ENCODE measurements at regions not wholly inside any gene's neighbourhood (a gene's known extent, or its start where the extent isn't known, plus 50 kb on each side); places are given as distances from the start of the nearest gene placed in this dataset.
A peak's percentile ranks its signal among the peaks of the same experiment; 100 is the strongest.

DNA sequence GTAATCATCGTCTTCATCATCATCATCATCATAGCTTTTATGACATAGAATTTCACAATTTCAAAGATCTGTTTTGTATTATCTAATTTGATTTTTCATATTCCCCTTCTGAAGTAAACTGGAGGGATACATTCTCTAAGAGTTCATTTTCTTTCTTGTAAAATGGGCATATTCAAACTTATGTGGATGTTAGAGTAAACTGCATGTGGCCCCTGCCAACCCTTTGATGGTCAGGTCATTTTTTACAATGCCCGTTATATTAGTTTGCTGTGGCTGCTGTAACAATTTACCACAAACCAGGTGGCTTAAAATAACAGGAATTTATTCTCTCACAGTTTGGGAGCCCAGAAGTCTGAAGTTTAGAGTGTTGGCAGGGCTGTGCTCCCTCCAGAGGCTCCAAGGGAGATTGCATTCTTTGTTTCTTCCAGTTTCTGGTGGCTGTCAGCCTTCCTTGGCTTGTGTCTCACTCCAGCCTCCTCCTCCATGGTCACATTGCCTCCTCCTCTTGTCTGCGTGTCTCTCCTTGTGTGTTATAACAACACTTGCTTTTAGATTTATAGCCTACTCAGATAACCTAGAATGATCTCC, 127.5 kb upstream of the MMADHC start (continued):
- TF ChIP-seq ZNF561 (CRISPR knock-in tag; conservative IDR thresholded peaks at IDR 0.05) (no peak), TGIF2 (CRISPR knock-in tag; IDR thresholded peaks at IDR 0.05) (no peak), POU5F1 (IDR thresholded peaks at IDR 0.05; ENCODE audit: borderline replicate concordance, low read depth, low read length, partially characterized antibody) (no peak), HNRNPUL1 (IDR thresholded peaks at IDR 0.05; ENCODE audit: low read length) (no peak), STAT5B (CRISPR knock-in tag; IDR thresholded peaks at IDR 0.05) (no peak), BHLHE40 (IDR thresholded peaks at IDR 0.05; ENCODE audit: low read length) (no peak), TEAD1 (CRISPR knock-in tag; IDR thresholded peaks at IDR 0.05) (no peak), RAD21 (CRISPR knock-in tag; conservative IDR thresholded peaks at IDR 0.05 in 1 of 2, IDR thresholded peaks at IDR 0.05 in 1 of 2) (peak in 1 of 2 experiments; percentile 29; a peak in 1 of 4 replicates), ZNF77 (CRISPR knock-in tag; IDR thresholded peaks at IDR 0.05) (no peak), GTF2F1 (IDR thresholded peaks at IDR 0.05; ENCODE audit: low read depth, low read length) (no peak), ZNF699 (CRISPR knock-in tag; IDR thresholded peaks at IDR 0.05; ENCODE audit: insufficient replicate concordance) (no peak)
- TF ChIP-seq, protein P1, sequence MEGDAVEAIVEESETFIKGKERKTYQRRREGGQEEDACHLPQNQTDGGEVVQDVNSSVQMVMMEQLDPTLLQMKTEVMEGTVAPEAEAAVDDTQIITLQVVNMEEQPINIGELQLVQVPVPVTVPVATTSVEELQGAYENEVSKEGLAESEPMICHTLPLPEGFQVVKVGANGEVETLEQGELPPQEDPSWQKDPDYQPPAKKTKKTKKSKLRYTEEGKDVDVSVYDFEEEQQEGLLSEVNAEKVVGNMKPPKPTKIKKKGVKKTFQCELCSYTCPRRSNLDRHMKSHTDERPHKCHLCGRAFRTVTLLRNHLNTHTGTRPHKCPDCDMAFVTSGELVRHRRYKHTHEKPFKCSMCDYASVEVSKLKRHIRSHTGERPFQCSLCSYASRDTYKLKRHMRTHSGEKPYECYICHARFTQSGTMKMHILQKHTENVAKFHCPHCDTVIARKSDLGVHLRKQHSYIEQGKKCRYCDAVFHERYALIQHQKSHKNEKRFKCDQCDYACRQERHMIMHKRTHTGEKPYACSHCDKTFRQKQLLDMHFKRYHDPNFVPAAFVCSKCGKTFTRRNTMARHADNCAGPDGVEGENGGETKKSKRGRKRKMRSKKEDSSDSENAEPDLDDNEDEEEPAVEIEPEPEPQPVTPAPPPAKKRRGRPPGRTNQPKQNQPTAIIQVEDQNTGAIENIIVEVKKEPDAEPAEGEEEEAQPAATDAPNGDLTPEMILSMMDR (IDR thresholded peaks at IDR 0.05 in 2 of 3, conservative IDR thresholded peaks at IDR 0.05 in 1 of 3; ENCODE audit: insufficient read depth in 2 of 3, low read depth in 1 of 3, low read length in 3 of 3), result peak in 2 of 3 experiments; percentile 19 to 24; a peak in 1 of 6 replicates
- TF ChIP-seq, protein P2, sequence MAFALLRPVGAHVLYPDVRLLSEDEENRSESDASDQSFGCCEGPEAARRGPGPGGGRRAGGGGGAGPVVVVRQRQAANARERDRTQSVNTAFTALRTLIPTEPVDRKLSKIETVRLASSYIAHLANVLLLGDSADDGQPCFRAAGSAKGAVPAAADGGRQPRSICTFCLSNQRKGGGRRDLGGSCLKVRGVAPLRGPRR (CRISPR knock-in tag; IDR thresholded peaks at IDR 0.05), result no peak
- TF ChIP-seq, protein P3, sequence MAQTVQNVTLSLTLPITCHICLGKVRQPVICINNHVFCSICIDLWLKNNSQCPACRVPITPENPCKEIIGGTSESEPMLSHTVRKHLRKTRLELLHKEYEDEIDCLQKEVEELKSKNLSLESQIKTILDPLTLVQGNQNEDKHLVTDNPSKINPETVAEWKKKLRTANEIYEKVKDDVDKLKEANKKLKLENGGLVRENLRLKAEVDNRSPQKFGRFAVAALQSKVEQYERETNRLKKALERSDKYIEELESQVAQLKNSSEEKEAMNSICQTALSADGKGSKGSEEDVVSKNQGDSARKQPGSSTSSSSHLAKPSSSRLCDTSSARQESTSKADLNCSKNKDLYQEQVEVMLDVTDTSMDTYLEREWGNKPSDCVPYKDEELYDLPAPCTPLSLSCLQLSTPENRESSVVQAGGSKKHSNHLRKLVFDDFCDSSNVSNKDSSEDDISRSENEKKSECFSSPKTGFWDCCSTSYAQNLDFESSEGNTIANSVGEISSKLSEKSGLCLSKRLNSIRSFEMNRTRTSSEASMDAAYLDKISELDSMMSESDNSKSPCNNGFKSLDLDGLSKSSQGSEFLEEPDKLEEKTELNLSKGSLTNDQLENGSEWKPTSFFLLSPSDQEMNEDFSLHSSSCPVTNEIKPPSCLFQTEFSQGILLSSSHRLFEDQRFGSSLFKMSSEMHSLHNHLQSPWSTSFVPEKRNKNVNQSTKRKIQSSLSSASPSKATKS (CRISPR knock-in tag; IDR thresholded peaks at IDR 0.05), result no peak
- TF ChIP-seq, protein P4, sequence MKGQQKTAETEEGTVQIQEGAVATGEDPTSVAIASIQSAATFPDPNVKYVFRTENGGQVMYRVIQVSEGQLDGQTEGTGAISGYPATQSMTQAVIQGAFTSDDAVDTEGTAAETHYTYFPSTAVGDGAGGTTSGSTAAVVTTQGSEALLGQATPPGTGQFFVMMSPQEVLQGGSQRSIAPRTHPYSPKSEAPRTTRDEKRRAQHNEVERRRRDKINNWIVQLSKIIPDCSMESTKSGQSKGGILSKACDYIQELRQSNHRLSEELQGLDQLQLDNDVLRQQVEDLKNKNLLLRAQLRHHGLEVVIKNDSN (CRISPR knock-in tag; IDR thresholded peaks at IDR 0.05), result no peak

All from K562 (cell line).